ENCODE measurements at regions not wholly inside any gene's neighbourhood (a gene's known extent, or its start where the extent isn't known, plus 50 kb on each side); places are given as distances from the start of the nearest gene placed in this dataset.

- no peak for DNase-seq (ENCODE audit: low read depth)
These were observed 55.9 kb upstream of the ECI2 start for GRCh38 chr6:4191271-4191721.

GRCh38 chr6:4189249-4189648 is 53.9 kb upstream of the ECI2 start:
- DNase-seq (ENCODE audit: low read depth), result no peak

- no peak for DNase-seq (ENCODE audit: low read depth)
These were observed 53.4 kb upstream of the ECI2 start for GRCh38 chr6:4188801-4189200.

- no peak for DNase-seq (ENCODE audit: low read depth)
These were observed 52.1 kb upstream of the ECI2 start for GRCh38 chr6:4187480-4187879.

GRCh38 chr6:4186385-4186784 is 51.0 kb upstream of the ECI2 start:
- no peak for DNase-seq (ENCODE audit: low read depth)

GRCh38 chr6:4185846-4186245 is 50.5 kb upstream of the ECI2 start:
- no peak for DNase-seq (ENCODE audit: low read depth)

- DNase-seq (ENCODE audit: low read depth), result no peak
These were observed 50.0 kb upstream of the ECI2 start for GRCh38 chr6:4185419-4185818.

All from HS-27A (cell line).